ENCODE measurements at regions not wholly inside any gene's neighbourhood (a gene's known extent, or its start where the extent isn't known, plus 50 kb on each side); places are given as distances from the start of the nearest gene placed in this dataset.

- DNase-seq (ENCODE audit: low read depth in 4 of 4, low spot score in 3 of 4), result no peak
Observed at GRCh38 chr2:64704161-64704560, 50.4 kb upstream of the SERTAD2 start.

- no peak for DNase-seq (ENCODE audit: low read depth in 4 of 4, low spot score in 3 of 4)
Observed at GRCh38 chr2:64704996-64705395, 51.3 kb upstream of the SERTAD2 start.

- no peak for DNase-seq (ENCODE audit: low read depth in 4 of 4, low spot score in 3 of 4)
Observed at GRCh38 chr2:64707276-64707675, 53.6 kb upstream of the SERTAD2 start.

GRCh38 chr2:64708829-64709228 is 55.1 kb upstream of the SERTAD2 start:
- no peak for DNase-seq (ENCODE audit: low read depth in 4 of 4, low spot score in 3 of 4)

- DNase-seq (ENCODE audit: low read depth in 4 of 4, low spot score in 3 of 4), result no peak
Observed at GRCh38 chr2:64711252-64711800, 57.6 kb upstream of the SERTAD2 start.

GRCh38 chr2:64713686-64714085 is 60.0 kb upstream of the SERTAD2 start:
- DNase-seq (ENCODE audit: low read depth in 4 of 4, low spot score in 3 of 4), result no peak

- no peak for DNase-seq (ENCODE audit: low read depth in 4 of 4, low spot score in 3 of 4)
Observed at GRCh38 chr2:64716569-64716968, 62.9 kb upstream of the SERTAD2 start.

GRCh38 chr2:64718250-64718885 is 64.7 kb upstream of the SERTAD2 start:
- no peak for DNase-seq (ENCODE audit: low read depth in 4 of 4, low spot score in 3 of 4)

GRCh38 chr2:64720535-64721319 is 67.0 kb upstream of the SERTAD2 start:
- no peak for DNase-seq (ENCODE audit: low read depth in 4 of 4, low spot score in 3 of 4)

GRCh38 chr2:64721320-64721623 is 67.6 kb upstream of the SERTAD2 start:
- DNase-seq (ENCODE audit: low read depth in 4 of 4, low spot score in 3 of 4), result no peak

- DNase-seq (ENCODE audit: low read depth in 4 of 4, low spot score in 3 of 4), result no peak
Observed at GRCh38 chr2:64722291-64723044, 68.8 kb upstream of the SERTAD2 start.

GRCh38 chr2:64727013-64727767 is 73.5 kb upstream of the SERTAD2 start:
- no peak for DNase-seq (ENCODE audit: low read depth in 4 of 4, low spot score in 3 of 4)

GRCh38 chr2:64727843-64728463 is 74.2 kb upstream of the SERTAD2 start:
- DNase-seq (ENCODE audit: low read depth in 4 of 4, low spot score in 3 of 4), result no peak

- DNase-seq (ENCODE audit: low read depth in 4 of 4, low spot score in 3 of 4), result no peak
Observed at GRCh38 chr2:64730551-64731262, 77.0 kb upstream of the SERTAD2 start.

GRCh38 chr2:64731263-64731643 is 77.5 kb upstream of the SERTAD2 start:
- DNase-seq (ENCODE audit: low read depth in 4 of 4, low spot score in 3 of 4), result no peak

- DNase-seq (ENCODE audit: low read depth in 4 of 4, low spot score in 3 of 4), result no peak
Observed at GRCh38 chr2:64731746-64732145, 78.0 kb upstream of the SERTAD2 start.

- DNase-seq (ENCODE audit: low read depth in 4 of 4, low spot score in 3 of 4), result no peak
Observed at GRCh38 chr2:64732146-64732545, 78.4 kb upstream of the SERTAD2 start.

- DNase-seq (ENCODE audit: low read depth in 4 of 4, low spot score in 3 of 4), result no peak
Observed at GRCh38 chr2:64735504-64735903, 81.8 kb upstream of the SERTAD2 start.

- DNase-seq (ENCODE audit: low read depth in 4 of 4, low spot score in 3 of 4), result no peak
Observed at GRCh38 chr2:64737547-64737946, 83.8 kb upstream of the SERTAD2 start.

- no peak for DNase-seq (ENCODE audit: low read depth in 4 of 4, low spot score in 3 of 4)
Observed at GRCh38 chr2:64738026-64738425, 84.3 kb upstream of the SERTAD2 start.

Data from right renal pelvis (tissue), 4 donors.